Activated T-helper 1 cell treated with anti-CD3 and anti-CD28 coated beads, Interleukin-12 subunit alpha, Interleukin-12 subunit beta, Interleukin-2, Interleukin-4 antibody, amounts not matched to agents 30 ng/mL and 10 ng/mL and 1 ng/mL, durations not matched to agents 14 hours and 24 hours and 36 hours (primary cell): ENCODE measurements at regions not wholly inside any gene's neighbourhood (a gene's known extent, or its start where the extent isn't known, plus 50 kb on each side); places are given as distances from the start of the nearest gene placed in this dataset.

Source experiments
- DNase-seq: peaks from one replicate; pipeline ENCODE4 v3.0.0; 2021; ENCODE audit warnings: low spot score
- H3K27ac Mint-ChIP-seq: one replicate; pipeline ENCODE4 v1.8.0; 2021; ENCODE audit warnings: mild to moderate bottlenecking, mixed read lengths
- H3K27me3 Mint-ChIP-seq: one replicate; pipeline ENCODE4 v1.8.0; 2022; ENCODE audit warnings: mild to moderate bottlenecking, moderate library complexity, mixed read lengths; ENCODE audit not compliant: insufficient read depth
- H3K36me3 Mint-ChIP-seq: one replicate; pipeline ENCODE4 v1.8.0; 2021; ENCODE audit warnings: low read depth, mixed read lengths
- H3K4me1 Mint-ChIP-seq: one replicate; pipeline ENCODE4 v1.8.0; 2021; ENCODE audit warnings: low read depth, mixed read lengths
- H3K4me3 Mint-ChIP-seq: one replicate; pipeline ENCODE4 v1.8.0; 2021; ENCODE audit warnings: mild to moderate bottlenecking, moderate library complexity, mixed read lengths
- H3K9me3 Mint-ChIP-seq: one replicate; pipeline ENCODE4 v1.8.0; 2021; ENCODE audit warnings: mixed read lengths
- intact Hi-C: fragments of 100-400 bp; cut with micrococcal nuclease; formaldehyde crosslinking; loops from one replicate; pipeline ENCODE4 v1.15.1; 2024

- intact Hi-C loops: loop anchor here (5.0 kb wide), 1 partner anchor 93 kb away; no protein-coding TSS in a partner anchor
These were observed 54.3 kb upstream of the NOX3 start for GRCh38 chr6:155509743-155510475.

GRCh38 chr6:155505608-155505989, 50.0 kb upstream of the NOX3 start:
- Mint-ChIP-seq H3K27me3 (peaks cover 6% of the 10 kb centered on the region), H3K27ac (no peak overlapping the region), H3K9me3 (peaks cover 12% of the 10 kb centered on the region), H3K4me1 (no peaks in the 10 kb centered on the region), H3K36me3 (no peaks in the 10 kb centered on the region), H3K4me3 (no peak overlapping the region)
- intact Hi-C loops: no loop called here
- DNase-seq: no peak

More at GRCh38 chr6:155509743-155510475, 54.3 kb upstream of the NOX3 start:
- DNase-seq: no peak
- no peak overlapping the region for H3K27ac Mint-ChIP-seq
- peaks cover 2% of the 10 kb centered on the region for H3K36me3 Mint-ChIP-seq
- peaks cover 4% of the 10 kb centered on the region for H3K27me3 Mint-ChIP-seq
- H3K9me3 Mint-ChIP-seq: peaks cover 4% of the 10 kb centered on the region
- H3K4me3 Mint-ChIP-seq: no peak overlapping the region
- no peaks in the 10 kb centered on the region for H3K4me1 Mint-ChIP-seq
